OCI-LY1 (cell line): ENCODE measurements at regions not wholly inside any gene's neighbourhood (a gene's known extent, or its start where the extent isn't known, plus 50 kb on each side); places are given as distances from the start of the nearest gene placed in this dataset.

Source experiments
- H2AFZ ChIP-seq: fragments of 200-600 bp; sonication (generic), shearing (Covaris generic); 2 replicates; pipeline ENCODE4 v1.6.0; 2014; ENCODE audit warnings: antibody characterized with exemption, mild to moderate bottlenecking, low read length
- H3F3A ChIP-seq: fragments of 200-600 bp; sonication (generic), shearing (Covaris generic); 2 replicates; pipeline ENCODE4 v1.6.0; 2014; ENCODE audit warnings: mild to moderate bottlenecking, antibody characterized with exemption, low read length, moderate library complexity; ENCODE audit not compliant: insufficient read depth
- H3K27ac ChIP-seq: fragments of 200-600 bp; sonication (generic); 2 replicates; pipeline ENCODE4 v1.5.1; 2014; ENCODE audit warnings: low read length, mixed run types, mild to moderate bottlenecking, low read depth; ENCODE audit not compliant: poor library complexity, severe bottlenecking
- H3K27me3 ChIP-seq: fragments of 200-600 bp; sonication (generic); 2 replicates; pipeline ENCODE4 v1.6.0; 2014; ENCODE audit warnings: antibody characterized with exemption, mild to moderate bottlenecking, low read length, moderate library complexity; ENCODE audit not compliant: insufficient read depth
- H3K36me3 ChIP-seq: fragments of 200-600 bp; sonication (generic); 2 replicates; pipeline ENCODE4 v1.6.1; 2014; ENCODE audit warnings: mild to moderate bottlenecking, antibody characterized with exemption, low read length, moderate library complexity, mixed read lengths; ENCODE audit not compliant: insufficient read depth
- H3K4me1 ChIP-seq: fragments of 200-600 bp; sonication (generic); 2 replicates; pipeline ENCODE4 v1.5.1; 2014; ENCODE audit warnings: mild to moderate bottlenecking, low read length, moderate library complexity; ENCODE audit not compliant: insufficient read depth, severe bottlenecking
- H3K4me2 ChIP-seq: fragments of 200-600 bp; sonication (generic), shearing (Covaris generic); 2 replicates; pipeline ENCODE4 v1.6.1; 2014; ENCODE audit warnings: low read length
- H3K4me3 ChIP-seq: fragments of 200-600 bp; sonication (generic); 2 replicates; pipeline ENCODE4 v1.5.1; 2014; ENCODE audit warnings: low read length, low read depth, mild to moderate bottlenecking, mixed read lengths; ENCODE audit not compliant: poor library complexity, severe bottlenecking
- H3K79me2 ChIP-seq: fragments of 200-600 bp; shearing (Covaris generic); 2 replicates; pipeline ENCODE4 v1.6.1; 2016; ENCODE audit warnings: mixed run types, low read length, mixed read lengths; ENCODE audit not compliant: insufficient read depth
- H3K9ac ChIP-seq: fragments of 200-600 bp; sonication (generic), shearing (Covaris generic); 2 replicates; pipeline ENCODE4 v1.6.1; 2014; ENCODE audit warnings: mild to moderate bottlenecking, low read length, mixed read lengths
- H3K9me2 ChIP-seq: fragments of 200-600 bp; sonication (generic), shearing (Covaris generic); 2 replicates; pipeline ENCODE4 v1.6.1; 2014; ENCODE audit warnings: low read depth, mild to moderate bottlenecking, low read length, mixed read lengths
- H3K9me3 ChIP-seq: fragments of 200-600 bp; shearing (Covaris generic); 2 replicates; pipeline ENCODE4 v1.6.1; 2014; ENCODE audit warnings: low read length, mixed read lengths
- H4K20me1 ChIP-seq: fragments of 200-600 bp; sonication (generic), shearing (Covaris generic); 2 replicates; pipeline ENCODE4 v1.6.0; 2016; ENCODE audit warnings: mild to moderate bottlenecking, low read length; ENCODE audit not compliant: insufficient read depth
- EZH2 ChIP-seq: fragments of 200-600 bp; sonication (generic), shearing (Covaris generic); IDR thresholded peaks from 2 replicates; pipeline ENCODE4 v1.8.0; 2017; ENCODE audit warnings: borderline replicate concordance, mixed run types, mild to moderate bottlenecking, antibody characterized with exemption, low read length, moderate library complexity, mixed read lengths
- TF ChIP-seq, protein P1 (sequence below): fragments of 200-600 bp; sonication (generic), shearing (Covaris generic); IDR thresholded peaks from 2 replicates; pipeline ENCODE4 v1.5.1; 2017; ENCODE audit warnings: mild to moderate bottlenecking, antibody characterized with exemption, low read length, moderate library complexity, mixed read lengths

DNA sequence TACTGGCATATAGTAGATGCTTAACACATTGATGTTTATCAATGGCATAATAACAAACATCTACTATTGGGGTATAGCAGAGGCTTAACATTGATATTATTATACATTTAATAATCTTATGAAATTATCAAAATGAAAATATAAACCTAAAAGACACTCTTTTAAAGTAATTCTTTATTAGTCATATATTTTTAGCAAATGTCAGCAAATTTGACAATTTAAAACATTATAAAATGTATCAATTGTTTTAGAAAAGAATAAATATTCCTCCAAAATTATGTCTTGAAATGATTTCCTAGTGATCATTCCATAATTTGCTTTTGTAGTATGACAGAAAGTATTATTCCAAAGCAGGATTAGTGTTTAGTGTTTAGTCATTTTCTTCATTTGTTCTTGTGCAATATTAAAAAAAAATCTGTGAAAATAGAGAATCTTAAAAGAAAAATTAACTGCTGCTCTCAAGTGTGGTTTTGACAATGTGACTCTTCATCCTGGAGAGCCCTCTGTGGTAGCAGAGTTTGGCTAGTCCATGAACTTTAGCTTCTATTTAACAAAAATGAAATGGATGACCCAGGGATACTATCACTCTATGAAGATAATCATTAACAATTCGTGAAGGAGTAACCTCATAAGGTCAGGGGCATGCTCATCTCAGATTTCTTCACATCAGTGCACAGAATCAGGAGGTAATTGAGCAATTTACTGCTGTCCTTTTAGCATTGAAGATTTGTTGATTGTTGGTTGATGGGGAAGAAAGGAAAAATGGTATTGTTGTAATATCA lies 1018.5 kb downstream of the LRFN5 start:
- H3K36me3 ChIP-seq: no peaks in the 10 kb centered on the region
- no peaks in the 10 kb centered on the region for H3K79me2 ChIP-seq
- no peak overlapping the region for H3K4me3 ChIP-seq
- no peaks in the 10 kb centered on the region for H4K20me1 ChIP-seq
- no peaks in the 10 kb centered on the region for H3K27me3 ChIP-seq
- H3F3A ChIP-seq: no peaks in the 10 kb centered on the region
- no peak overlapping the region for H3K4me2 ChIP-seq
- no peaks in the 10 kb centered on the region for H3K9me3 ChIP-seq
- H2AFZ ChIP-seq: no peak overlapping the region
- no peak overlapping the region for H3K9ac ChIP-seq
- no peak for TF ChIP-seq EZH2
- TF ChIP-seq, protein P1, sequence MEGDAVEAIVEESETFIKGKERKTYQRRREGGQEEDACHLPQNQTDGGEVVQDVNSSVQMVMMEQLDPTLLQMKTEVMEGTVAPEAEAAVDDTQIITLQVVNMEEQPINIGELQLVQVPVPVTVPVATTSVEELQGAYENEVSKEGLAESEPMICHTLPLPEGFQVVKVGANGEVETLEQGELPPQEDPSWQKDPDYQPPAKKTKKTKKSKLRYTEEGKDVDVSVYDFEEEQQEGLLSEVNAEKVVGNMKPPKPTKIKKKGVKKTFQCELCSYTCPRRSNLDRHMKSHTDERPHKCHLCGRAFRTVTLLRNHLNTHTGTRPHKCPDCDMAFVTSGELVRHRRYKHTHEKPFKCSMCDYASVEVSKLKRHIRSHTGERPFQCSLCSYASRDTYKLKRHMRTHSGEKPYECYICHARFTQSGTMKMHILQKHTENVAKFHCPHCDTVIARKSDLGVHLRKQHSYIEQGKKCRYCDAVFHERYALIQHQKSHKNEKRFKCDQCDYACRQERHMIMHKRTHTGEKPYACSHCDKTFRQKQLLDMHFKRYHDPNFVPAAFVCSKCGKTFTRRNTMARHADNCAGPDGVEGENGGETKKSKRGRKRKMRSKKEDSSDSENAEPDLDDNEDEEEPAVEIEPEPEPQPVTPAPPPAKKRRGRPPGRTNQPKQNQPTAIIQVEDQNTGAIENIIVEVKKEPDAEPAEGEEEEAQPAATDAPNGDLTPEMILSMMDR: no peak
- no peaks in the 10 kb centered on the region for H3K9me2 ChIP-seq
- H3K4me1 ChIP-seq: no peaks in the 10 kb centered on the region
- H3K27ac ChIP-seq: no peak overlapping the region

- H3K9ac ChIP-seq: no peak overlapping the region
- H3K36me3 ChIP-seq: no peaks in the 10 kb centered on the region
- H3K9me2 ChIP-seq: no peaks in the 10 kb centered on the region
- no peaks in the 10 kb centered on the region for H3K9me3 ChIP-seq
- H3K27ac ChIP-seq: no peak overlapping the region
- no peaks in the 10 kb centered on the region for H3K4me1 ChIP-seq
- no peak overlapping the region for H3K4me2 ChIP-seq
- H2AFZ ChIP-seq: no peak overlapping the region
- TF ChIP-seq, protein P1: no peak
- no peak for TF ChIP-seq EZH2
- H3K79me2 ChIP-seq: no peaks in the 10 kb centered on the region
- no peaks in the 10 kb centered on the region for H3F3A ChIP-seq
- no peaks in the 10 kb centered on the region for H4K20me1 ChIP-seq
- no peak overlapping the region for H3K4me3 ChIP-seq
- H3K27me3 ChIP-seq: no peaks in the 10 kb centered on the region
Observed at GRCh38 chr14:42617005-42617404, 1010.3 kb downstream of the LRFN5 start.

GRCh38 chr14:42606839-42607238 lies 1000.2 kb downstream of the LRFN5 start:
- H4K20me1 ChIP-seq: no peaks in the 10 kb centered on the region
- H3K4me1 ChIP-seq: no peaks in the 10 kb centered on the region
- no peak overlapping the region for H3K27ac ChIP-seq
- TF ChIP-seq EZH2: no peak
- TF ChIP-seq, protein P1: no peak
- no peak overlapping the region for H3K4me3 ChIP-seq
- no peak overlapping the region for H3K9ac ChIP-seq
- H3K79me2 ChIP-seq: no peaks in the 10 kb centered on the region
- no peaks in the 10 kb centered on the region for H3K36me3 ChIP-seq
- no peaks in the 10 kb centered on the region for H3K9me3 ChIP-seq
- H3K9me2 ChIP-seq: no peaks in the 10 kb centered on the region
- no peak overlapping the region for H3K4me2 ChIP-seq
- no peak overlapping the region for H2AFZ ChIP-seq
- H3K27me3 ChIP-seq: no peaks in the 10 kb centered on the region
- no peaks in the 10 kb centered on the region for H3F3A ChIP-seq
